BE2C (cell line): ENCODE measurements at regions not wholly inside any gene's neighbourhood (a gene's known extent, or its start where the extent isn't known, plus 50 kb on each side); places are given as distances from the start of the nearest gene placed in this dataset.
"Not testable (repeated sequence)": the region's sequence is repeated elsewhere in the genome, so short reads cannot be mapped to it uniquely, and the experiment has no call there.

ENCODE experiments used
- DNase-seq: peaks from one replicate; pipeline ENCODE4 v3.0.0-alpha.2; 2020
- H3K27me3 ChIP-seq: fragments of 250-450 bp; sonication (Bioruptor Pico); 2 replicates; pipeline ENCODE4 v1.5.1; 2020; ENCODE audit warnings: mild to moderate bottlenecking
- H3K36me3 ChIP-seq: fragments of 250-450 bp; sonication (Bioruptor Pico); 2 replicates; pipeline ENCODE4 v1.5.1; 2020; ENCODE audit warnings: mild to moderate bottlenecking
- H3K4me1 ChIP-seq: fragments of 250-450 bp; sonication (Bioruptor Pico); 2 replicates; pipeline ENCODE4 v1.5.1; 2020
- H3K4me3 ChIP-seq: 2 replicates; pipeline ENCODE4 v1.5.1; 2011; ENCODE audit warnings: low read depth, low read length
- H3K9me3 ChIP-seq: fragments of 250-450 bp; sonication (Bioruptor Pico); 2 replicates; pipeline ENCODE4 v1.5.1; 2020
- TF ChIP-seq, protein P1 (sequence below): IDR thresholded peaks from 2 replicates; pipeline ENCODE4 v1.5.1; 2012; ENCODE audit warnings: mild to moderate bottlenecking, low read depth, low read length

DNA sequence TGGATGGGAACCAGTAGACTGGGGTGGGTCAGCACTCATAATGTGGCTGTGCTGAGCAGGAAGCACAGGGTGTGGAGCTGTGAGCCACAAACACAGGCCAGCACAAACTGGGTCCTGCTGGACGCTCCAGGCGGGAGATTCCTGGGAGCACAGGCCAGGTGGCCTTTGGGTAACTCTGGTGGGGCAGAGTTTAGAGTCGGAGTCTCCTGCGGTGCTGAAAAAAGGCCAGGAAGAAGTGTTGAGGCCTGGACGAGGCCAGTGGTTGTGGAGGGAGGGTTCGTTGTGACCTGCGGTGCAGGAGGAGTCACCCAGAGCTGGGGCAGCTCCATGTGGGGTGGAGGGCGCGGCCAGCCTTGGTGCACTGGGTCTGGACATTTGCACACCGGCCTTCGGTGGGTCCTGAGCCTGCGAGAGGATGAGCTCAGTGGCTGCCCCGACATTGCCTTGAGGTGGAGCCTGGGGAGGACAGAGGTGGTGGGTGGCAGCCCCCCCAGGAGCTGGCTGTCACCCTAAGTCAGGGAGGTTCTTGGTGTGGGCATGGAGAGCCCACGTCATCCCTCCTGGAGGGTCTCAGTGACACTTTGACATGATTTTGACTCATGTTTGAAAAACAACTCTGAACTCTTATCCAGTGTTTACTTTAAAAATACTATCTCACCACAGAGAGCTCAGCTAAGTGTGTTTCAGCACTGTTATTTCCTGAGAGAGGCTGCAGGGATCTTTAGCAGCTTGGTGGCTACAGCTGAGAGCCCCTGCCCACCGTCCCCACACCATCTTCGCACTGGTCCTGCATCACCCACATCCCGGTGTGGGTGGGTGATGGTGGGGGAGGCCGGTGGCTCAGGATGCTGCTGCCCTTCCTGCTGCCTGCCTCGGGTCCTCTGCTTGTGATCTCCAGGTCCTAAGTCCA is 98.7 kb downstream of the NPIPB11 start:
- peaks cover under 1% of the 10 kb centered on the region; the same call in 1 of the 2 replicates for H3K4me1 ChIP-seq
- TF ChIP-seq, protein P1, sequence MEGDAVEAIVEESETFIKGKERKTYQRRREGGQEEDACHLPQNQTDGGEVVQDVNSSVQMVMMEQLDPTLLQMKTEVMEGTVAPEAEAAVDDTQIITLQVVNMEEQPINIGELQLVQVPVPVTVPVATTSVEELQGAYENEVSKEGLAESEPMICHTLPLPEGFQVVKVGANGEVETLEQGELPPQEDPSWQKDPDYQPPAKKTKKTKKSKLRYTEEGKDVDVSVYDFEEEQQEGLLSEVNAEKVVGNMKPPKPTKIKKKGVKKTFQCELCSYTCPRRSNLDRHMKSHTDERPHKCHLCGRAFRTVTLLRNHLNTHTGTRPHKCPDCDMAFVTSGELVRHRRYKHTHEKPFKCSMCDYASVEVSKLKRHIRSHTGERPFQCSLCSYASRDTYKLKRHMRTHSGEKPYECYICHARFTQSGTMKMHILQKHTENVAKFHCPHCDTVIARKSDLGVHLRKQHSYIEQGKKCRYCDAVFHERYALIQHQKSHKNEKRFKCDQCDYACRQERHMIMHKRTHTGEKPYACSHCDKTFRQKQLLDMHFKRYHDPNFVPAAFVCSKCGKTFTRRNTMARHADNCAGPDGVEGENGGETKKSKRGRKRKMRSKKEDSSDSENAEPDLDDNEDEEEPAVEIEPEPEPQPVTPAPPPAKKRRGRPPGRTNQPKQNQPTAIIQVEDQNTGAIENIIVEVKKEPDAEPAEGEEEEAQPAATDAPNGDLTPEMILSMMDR = no peak
- no peak overlapping the region for H3K4me3 ChIP-seq
- no peak for DNase-seq
- H3K27me3 ChIP-seq = no peaks in the 10 kb centered on the region
- no peaks in the 10 kb centered on the region for H3K36me3 ChIP-seq
- H3K9me3 ChIP-seq = no peaks in the 10 kb centered on the region

DNA sequence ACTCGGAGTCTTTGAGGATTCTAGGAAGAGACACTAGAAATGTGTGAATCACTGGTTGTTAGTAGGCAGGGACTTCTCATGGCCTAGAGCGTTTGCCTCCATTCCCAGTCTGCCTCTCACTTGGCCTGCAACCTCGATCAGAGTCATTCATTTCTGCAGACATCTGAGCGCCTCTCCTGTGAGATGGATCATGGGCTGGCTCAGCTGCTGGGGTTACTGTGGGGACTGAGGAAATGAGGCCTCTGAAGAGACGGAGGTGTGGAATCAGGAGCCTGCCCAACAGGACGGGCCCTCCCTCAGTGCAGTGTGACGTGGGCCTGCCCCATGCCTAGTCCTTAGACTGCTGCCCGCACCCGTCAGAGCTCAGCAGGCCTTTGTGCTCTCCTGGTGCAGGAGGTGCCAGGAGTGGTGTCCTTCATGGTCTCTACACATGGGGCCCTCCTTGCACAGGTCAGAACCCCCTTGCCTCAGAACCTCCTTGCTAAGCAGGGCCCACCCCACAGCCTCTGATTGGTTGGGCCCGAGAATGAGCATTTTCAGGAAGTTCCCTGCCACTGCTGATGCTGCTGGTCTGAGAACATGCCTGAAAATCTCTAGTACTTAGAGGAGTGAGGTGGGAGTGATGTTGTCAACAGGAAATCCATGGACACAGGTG is 99.4 kb downstream of the NPIPB11 start:
- no peak for DNase-seq
- Histone ChIP-seq H3K4me1 (no peaks in the 10 kb centered on the region), H3K27me3 (no peaks in the 10 kb centered on the region), H3K9me3 (no peaks in the 10 kb centered on the region), H3K4me3 (no peak overlapping the region), H3K36me3 (no peaks in the 10 kb centered on the region)
- TF ChIP-seq, protein P1 = no peak

DNA sequence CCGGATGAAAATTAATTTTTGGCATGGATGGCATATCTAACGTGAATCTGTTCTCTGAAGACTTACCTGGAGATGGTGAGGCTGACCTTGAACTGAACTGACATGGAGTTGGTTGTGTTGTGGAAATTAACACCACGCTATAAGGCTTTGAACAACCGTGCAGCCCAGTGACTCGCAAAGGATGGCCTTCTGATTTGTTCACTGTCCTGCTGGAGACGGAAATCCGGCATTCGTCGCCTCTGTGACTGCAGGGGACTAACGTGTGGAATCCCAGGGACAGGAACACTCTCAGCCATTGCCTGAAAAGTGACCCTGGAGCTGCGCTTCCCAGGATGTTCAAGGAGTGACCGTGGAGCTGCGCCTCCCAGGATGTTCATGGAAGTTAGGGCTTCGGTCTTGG is 100.3 kb downstream of the NPIPB11 start:
- Histone ChIP-seq H3K27me3 (no peaks in the 10 kb centered on the region), H3K4me1 (no peaks in the 10 kb centered on the region), H3K4me3 (no peak overlapping the region), H3K36me3 (no peaks in the 10 kb centered on the region), H3K9me3 (no peaks in the 10 kb centered on the region)
- TF ChIP-seq, protein P1 = no peak
- DNase-seq = no peak

DNA sequence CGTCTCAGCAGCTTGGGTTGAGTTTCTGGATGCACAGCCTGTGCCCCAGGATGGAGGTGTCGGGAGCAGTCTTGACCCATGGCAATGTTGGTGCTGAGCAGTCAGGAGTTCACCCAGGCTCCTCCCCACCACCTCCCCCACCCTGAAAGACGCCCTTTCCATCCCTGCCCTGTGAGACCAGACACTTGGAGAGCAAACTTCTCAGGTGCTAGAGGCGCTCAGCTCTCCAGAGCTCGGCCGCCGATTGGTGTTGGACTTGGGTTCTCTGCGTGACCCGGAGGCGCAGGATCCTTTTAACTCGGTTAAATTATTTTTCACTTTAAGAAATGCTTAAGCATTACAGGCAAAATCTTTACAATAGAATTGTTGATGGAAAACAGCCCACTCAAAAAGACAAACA is 101.5 kb downstream of the NPIPB11 start:
- H3K27me3 ChIP-seq, H3K4me1 ChIP-seq, DNase-seq, H3K9me3 ChIP-seq, H3K4me3 ChIP-seq, H3K36me3 ChIP-seq: not testable (repeated sequence)

DNA sequence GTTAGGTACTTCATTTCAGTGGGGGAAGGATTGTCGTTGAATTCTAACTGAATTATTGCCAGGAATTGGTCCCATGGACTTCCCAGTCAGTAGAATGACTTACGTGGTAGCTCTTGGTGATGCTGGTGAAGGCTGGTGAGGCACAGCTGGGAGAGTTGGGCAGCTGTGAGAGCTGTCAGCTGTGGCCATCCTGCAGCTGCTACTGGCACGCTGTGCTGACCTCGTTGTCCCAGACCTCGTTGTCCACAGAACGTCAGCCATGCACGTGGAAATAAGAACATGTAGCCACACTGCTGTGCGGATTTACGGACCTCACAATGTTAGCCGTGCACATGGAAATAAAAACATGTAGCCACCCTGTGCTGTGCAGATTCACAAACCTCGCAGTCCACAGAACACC is 102.3 kb downstream of the NPIPB11 start:
- TF ChIP-seq, protein P1 = no peak
- no peak for DNase-seq
- H3K9me3 ChIP-seq = no peaks in the 10 kb centered on the region
- H3K36me3 ChIP-seq = no peaks in the 10 kb centered on the region
- peaks cover 7% of the 10 kb centered on the region for H3K4me1 ChIP-seq
- H3K4me3 ChIP-seq = no peak overlapping the region
- no peaks in the 10 kb centered on the region for H3K27me3 ChIP-seq

DNA sequence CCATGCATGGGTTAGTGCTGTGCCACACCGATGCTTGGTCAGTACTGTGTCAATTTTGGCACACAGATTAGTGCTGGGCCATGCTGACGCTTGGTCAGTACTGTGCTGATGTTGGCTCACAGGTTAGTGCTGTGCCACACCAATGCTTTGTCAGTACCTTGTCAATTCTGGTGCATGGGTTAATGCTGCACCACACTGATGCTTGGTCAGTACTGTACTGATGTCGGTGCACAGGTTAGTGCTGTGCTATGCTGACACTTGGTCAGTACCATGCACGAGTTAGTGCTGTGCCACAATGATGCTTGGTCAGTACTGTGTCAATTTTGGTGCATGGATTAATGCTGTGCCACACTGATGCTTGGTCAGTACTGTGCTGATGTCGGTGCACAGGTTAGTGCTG is 103.0 kb downstream of the NPIPB11 start:
- Histone ChIP-seq H3K36me3 (no peaks in the 10 kb centered on the region), H3K4me3 (no peak overlapping the region), H3K4me1 (peaks cover 7% of the 10 kb centered on the region), H3K9me3 (no peaks in the 10 kb centered on the region), H3K27me3 (no peaks in the 10 kb centered on the region)
- TF ChIP-seq, protein P1 = no peak
- DNase-seq = no peak
